Activated T-helper 1 cell treated with Interleukin-2 at 50 U/mL for 16 hours (primary cell): ENCODE measurements at regions not wholly inside any gene's neighbourhood (a gene's known extent, or its start where the extent isn't known, plus 50 kb on each side); places are given as distances from the start of the nearest gene placed in this dataset.

Experiments used
- DNase-seq: peaks from one replicate; pipeline ENCODE4 v3.0.0-alpha.2; 2020; ENCODE audit warnings: low read depth

DNA sequence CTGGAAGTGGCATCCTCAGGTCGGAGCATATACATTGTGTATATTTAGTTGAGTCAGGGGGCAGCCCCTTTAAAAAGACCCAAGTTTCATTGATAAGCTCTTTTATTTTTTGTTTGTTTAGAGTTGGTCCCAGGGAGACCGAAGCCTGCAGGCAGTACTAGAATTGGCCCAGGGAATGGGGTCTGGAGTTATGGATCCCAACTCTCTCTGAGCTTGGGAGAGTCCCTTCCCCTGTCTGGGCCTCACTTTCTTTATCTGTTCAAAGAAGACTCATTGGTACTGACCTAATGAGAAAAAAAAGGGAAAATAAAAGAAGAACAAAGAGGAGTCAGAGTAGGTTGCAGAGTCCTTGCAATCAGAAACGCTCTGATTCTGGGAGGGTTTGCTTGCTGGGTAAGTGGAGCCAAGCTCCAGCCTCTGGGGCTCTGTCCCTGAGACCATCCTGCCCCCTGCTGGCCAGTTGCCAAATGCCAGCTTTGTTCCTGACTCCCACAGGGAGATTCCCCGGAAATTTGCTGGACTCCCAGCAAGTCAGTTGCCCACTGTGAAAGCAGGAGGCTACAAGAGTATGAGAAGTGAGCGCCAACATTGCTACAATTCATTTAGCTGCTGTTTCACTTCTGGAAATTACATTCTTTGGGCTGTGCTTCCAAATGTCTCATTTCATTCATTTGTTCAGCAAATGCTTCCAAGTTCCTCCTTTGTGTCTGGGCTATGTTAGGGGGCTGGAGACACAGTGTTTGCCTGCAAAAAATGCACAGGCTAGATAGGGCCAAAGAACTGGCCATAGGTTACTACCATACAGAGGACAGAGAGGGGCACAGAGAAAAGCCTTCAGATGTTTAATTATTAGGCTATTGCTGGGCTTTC lies 156.2 kb downstream of the MELK start:
- peak; percentile 42 for DNase-seq

DNA sequence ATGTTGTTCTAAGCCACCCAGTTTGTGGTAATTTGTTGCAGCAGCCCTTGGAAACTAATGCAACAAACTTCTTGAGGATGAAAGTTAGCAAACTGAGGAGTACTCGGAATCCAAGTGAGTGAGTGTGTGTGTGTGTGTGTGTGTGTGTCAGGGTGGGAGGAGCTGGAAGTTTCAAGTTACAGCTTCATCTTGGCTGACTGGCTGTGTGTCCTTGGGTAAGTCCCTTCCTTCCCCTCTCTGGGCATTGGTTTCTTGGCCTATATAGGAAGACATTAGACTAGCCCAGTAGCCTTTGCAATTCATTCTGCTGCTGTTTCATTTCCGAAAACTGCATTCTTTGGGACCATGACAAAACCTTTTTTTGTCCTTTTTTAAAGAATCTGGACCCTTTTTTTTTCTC lies 157.2 kb downstream of the MELK start:
- no peak for DNase-seq

DNA sequence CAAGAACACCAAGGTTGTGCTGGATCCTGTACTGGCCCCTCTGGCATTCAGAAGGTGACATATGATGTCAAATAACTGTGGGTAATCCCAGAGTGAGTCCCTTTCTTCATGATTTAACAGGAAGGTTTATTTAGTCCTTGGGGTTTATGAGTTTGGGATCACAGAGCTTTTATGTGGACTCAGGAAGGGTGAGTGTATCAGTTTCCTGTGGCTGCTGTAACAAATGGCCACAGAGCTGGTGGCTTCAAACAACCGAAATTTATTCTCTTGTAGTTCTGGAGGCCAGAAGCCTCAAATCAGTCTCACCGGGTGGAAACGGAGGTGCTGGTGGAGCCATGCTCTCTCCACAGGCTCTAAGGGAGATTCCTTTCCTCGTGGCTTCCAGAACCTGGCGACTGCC lies 157.7 kb downstream of the MELK start:
- DNase-seq = no peak

GRCh38 chr9:36731068-36731956 lies 158.6 kb downstream of the MELK start:
- DNase-seq = no peak

- DNase-seq = no peak
Observed at GRCh38 chr9:36734737-36735136, 162.0 kb downstream of the MELK start.

DNA sequence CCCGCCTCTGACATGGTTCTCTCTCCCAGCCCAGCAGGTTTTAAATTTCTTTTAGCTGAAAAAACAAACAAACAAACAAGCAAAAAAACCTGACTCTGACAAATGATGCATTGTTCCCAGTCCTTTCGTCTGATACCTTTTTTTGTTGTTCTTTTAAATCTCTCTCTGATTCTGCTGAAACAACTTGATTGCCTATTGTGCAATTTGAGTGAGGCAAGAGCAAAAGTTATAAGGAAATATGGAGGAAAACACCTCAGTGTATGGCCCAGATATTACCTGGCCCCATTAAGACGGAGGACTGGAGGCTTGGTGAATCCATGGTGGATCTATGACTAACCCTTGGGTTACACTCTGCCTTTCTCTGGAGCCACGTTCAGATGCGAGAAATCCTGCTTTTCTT lies 164.0 kb downstream of the MELK start:
- no peak for DNase-seq

DNA sequence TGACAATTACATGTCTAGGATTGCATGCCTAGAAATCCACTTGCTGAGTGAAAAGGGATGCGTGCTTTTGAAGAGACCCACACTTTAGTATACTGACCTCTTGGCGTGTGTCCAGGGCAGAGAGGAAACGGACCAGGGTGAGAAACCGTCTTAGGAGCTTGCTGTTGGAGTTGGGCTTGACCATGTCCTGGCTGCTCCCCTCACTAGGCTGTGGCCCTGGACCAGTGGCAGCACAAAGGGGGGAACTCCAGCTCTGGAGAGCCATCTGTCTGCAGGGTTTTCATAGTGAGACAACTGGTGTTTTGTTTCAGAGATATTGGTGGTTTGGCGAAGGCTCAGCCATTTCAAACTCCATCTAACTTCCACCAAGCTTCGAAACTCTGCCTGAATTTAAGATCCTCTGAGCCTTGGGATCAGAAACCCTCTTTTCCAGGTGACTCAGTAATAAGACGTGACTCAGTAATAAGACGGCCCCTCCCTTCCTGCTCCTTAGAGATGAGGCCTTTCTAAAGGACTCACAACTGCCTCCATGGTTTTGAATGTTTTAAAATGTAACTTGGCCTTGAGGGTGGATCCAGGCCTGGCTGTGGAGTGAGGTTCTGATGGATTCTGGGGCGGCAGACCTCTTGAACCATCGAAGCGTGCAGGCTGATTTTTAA lies 165.8 kb downstream of the MELK start:
- no peak for DNase-seq

DNA sequence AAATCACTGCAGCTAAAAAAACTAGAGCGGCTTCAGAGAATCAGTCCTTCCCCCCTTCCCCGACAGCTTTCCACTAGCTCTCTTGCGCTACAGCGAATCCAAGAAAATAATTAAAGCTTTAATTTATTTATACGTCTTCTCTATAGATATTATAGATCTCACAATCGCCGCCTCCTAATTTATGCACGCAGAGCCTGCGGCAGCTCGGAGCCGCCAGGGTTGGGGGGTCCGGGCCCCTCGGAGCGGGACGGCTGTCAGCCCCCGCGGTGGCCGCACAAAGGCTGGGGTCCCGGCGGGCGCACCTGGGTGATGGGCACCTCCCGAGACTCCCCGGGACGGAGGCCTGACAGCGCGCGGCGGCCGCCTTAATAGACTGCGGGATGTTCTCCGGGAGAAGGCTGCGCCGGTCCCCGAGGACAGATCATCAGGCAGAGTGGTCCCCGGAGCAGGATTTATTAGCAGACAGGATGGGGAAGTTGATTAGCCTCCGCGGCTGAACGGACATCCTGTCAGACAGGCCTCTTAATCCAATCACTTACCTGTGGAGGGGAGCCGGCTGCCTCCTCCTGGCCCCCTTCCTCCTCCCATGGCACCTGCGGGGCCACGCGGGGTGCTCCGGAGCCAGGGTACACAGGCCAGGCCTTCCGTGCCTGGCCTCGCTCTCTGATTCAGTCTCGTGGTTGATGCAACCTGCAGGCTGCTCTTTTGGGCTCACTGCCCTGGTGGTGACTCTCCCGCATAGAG lies 166.8 kb downstream of the MELK start:
- no peak for DNase-seq

DNA sequence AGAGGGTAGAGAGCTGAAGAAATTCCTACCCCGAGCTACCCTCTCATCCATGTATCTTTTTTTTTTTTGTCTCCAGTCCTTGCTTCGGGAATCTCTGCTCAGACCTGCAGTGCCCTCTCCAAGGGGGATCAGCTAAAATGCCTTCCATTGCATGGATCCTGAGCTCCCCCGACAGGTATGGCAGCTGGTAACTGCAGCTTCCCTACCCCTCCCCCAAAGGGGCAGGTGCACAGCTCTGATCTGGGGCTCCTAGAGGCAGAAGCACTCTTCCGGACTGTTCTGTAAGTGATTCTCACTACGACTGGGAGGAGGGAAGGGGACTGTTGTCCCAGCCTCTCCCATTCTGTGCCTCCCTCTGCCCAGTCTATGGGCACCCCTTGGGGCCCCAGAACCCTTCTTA lies 169.6 kb downstream of the MELK start:
- no peak for DNase-seq

GRCh38 chr9:36744678-36745077 lies 172.0 kb downstream of the MELK start:
- no peak for DNase-seq

DNA sequence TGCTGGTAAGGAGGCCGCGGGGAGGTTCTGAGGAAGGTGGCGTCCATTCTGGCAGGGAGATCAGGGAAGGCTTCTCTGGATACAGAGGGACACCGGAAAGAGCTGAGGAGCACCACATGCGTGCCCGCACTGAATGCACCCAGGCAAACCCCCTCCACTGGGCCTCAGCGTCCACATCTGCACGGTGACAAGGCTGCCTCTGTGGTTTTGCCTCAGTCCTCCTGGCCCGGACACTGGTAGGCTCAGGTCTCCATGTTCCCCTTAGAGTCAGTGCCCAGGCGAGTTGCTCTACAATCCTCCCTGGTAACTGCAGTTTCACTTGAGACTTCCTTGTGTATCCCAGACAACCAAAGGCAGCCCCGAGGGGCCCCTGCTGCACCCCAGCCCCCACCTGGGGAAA lies 173.3 kb downstream of the MELK start:
- no peak for DNase-seq

GRCh38 chr9:36746415-36746814 lies 173.7 kb downstream of the MELK start:
- no peak for DNase-seq

GRCh38 chr9:36748322-36748899 lies 175.7 kb downstream of the MELK start:
- DNase-seq = no peak

DNA sequence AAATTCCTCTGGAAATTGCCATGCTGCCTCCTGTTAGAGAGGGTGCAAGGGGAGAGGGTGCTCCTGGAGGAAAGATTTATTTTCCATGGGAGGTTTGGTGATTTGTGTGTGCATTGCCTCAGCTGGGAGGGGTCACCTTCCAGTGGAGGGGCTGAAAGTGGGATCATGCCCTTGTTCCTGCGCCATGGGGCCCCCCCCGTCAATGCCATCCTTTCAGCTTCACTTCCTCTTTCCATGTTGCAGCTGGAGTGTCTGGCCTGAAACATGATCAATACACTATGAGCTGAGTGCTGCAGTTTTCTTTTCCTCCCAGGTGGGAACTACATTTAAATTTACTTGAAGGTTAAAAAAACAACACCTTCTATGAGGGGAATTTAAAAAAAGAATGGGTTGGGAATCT lies 176.8 kb downstream of the MELK start:
- no peak for DNase-seq

DNA sequence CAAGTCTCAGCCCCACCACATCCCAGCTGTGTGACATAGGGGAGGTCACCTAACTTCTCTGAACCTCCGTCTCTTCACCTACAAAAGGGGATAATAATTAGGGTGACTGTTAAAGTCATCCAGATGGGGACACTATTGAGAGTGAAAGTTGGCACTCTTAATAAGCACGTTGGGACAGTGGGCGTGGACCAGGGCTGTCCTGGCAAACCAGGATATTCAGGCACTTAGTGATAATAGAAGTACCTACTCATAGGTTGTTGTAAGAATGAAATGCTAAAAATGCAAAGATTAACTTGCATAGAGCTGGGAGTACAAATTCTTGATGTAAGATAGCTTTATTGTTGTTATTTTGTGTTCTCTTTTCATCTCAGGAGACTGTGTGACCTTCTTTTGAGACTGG lies 177.9 kb downstream of the MELK start:
- no peak for DNase-seq

GRCh38 chr9:36755019-36755418 lies 182.3 kb downstream of the MELK start:
- no peak for DNase-seq

DNA sequence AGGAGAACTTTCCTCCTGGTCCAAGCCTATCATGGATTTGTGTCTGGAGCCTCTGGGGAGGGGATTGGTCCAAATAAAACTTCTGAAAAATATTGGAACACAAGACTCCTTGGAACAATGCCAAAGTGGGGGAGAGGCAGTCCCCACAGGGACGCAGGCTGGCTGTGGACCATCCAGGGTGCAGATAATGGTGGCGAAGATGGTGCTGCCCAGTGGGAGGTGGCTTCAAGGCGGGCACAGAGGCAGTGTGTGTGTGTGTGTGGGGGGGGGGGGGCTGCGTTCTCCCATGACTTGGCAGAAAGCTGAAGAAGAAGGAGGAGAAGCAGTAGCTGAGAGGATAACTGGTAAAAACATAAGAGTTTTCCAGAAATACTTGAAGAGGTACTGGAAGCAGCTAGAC lies 186.4 kb downstream of the MELK start:
- DNase-seq = no peak

DNA sequence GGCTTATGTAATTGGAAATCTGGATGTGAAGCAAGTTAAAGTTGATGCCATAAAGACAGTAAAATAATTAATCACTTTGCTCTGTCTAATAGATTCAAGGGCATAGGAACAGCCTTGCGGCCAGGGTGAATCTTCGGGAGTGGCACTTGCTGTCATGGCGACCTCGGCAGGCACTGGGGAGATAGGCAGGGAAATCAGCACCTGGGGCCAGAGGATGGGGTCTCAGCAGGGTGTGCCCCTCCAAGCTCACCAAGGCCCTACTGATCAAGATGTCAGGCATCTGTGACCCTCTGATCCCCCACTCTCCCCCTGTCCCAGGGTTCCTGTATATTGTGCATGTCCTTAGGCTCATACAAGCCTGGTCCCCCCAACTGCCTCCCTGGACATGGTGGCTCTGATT lies 187.3 kb downstream of the MELK start:
- no peak for DNase-seq

- DNase-seq = no peak
Observed at GRCh38 chr9:36760667-36761420, 188.1 kb downstream of the MELK start.

GRCh38 chr9:36762958-36763357 lies 190.3 kb downstream of the MELK start:
- no peak for DNase-seq

- DNase-seq = no peak
Observed at GRCh38 chr9:36763778-36764177, 191.1 kb downstream of the MELK start.
